ENCODE measurements at regions not wholly inside any gene's neighbourhood (a gene's known extent, or its start where the extent isn't known, plus 50 kb on each side); places are given as distances from the start of the nearest gene placed in this dataset.
A peak's percentile ranks its signal among the peaks of the same experiment; 100 is the strongest.
"Not testable (repeated sequence)": the region's sequence is repeated elsewhere in the genome, so short reads cannot be mapped to it uniquely, and the experiment has no call there.

DNA sequence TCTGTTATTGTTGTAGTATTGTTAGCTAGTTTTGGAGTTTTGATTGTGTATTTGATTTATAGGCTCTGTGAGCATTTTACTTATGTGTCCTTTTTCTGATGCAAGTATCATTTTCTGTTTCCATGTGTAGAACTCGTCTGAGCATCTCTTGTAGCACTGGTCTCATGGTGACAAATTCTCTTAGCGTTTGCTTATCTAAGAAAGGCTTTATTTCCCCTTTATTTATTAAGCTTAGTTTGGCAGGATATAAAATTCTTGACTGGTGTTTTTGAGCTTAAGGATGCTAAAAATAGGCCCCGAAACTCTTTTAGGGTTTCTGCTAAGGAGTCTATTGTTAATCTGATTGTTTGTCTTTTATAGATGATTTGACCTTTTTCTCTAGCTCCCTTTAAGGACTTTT, 57.6 kb upstream of the THUMPD2 start:
- H3K4me3 ChIP-seq (ENCODE audit: low read depth, low read length): no peak overlapping the region
- no peak for TF ChIP-seq POLR2A (IDR thresholded peaks at IDR 0.05; ENCODE audit: extremely low read depth, insufficient read length)
- no peak for DNase-seq (ENCODE audit: low read depth)

DNA sequence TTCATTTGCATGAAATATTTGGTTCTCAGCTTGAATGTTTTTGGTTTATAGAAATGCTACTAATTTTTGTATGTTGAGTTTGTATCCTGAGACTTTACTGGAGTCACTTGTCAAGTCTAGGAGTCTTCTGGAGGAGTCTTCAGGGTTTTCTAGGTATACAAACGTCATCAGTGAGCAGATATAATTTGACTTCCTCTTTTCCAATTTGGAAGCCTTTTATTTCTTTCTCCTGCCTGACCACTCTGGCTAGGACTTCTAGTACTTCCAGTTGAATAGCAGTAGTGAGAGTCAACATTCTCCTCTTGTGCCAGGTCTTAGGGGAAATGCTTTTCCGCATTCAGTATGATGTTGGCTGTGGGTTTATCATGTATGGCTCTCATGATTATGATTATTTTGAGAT, 55.4 kb upstream of the THUMPD2 start:
- DNase-seq (ENCODE audit: low read depth): peak; percentile 12
- no peak overlapping the region for H3K4me3 ChIP-seq (ENCODE audit: low read depth, low read length)
- TF ChIP-seq, protein P1, sequence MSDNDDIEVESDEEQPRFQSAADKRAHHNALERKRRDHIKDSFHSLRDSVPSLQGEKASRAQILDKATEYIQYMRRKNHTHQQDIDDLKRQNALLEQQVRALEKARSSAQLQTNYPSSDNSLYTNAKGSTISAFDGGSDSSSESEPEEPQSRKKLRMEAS (IDR thresholded peaks at IDR 0.05; ENCODE audit: low read depth, low read length): no peak
- TF ChIP-seq POLR2A (IDR thresholded peaks at IDR 0.05; ENCODE audit: extremely low read depth, insufficient read length) (no peak), MYC (IDR thresholded peaks at IDR 0.05; ENCODE audit: low read depth, low read length) (no peak)
- TF ChIP-seq, protein P2, sequence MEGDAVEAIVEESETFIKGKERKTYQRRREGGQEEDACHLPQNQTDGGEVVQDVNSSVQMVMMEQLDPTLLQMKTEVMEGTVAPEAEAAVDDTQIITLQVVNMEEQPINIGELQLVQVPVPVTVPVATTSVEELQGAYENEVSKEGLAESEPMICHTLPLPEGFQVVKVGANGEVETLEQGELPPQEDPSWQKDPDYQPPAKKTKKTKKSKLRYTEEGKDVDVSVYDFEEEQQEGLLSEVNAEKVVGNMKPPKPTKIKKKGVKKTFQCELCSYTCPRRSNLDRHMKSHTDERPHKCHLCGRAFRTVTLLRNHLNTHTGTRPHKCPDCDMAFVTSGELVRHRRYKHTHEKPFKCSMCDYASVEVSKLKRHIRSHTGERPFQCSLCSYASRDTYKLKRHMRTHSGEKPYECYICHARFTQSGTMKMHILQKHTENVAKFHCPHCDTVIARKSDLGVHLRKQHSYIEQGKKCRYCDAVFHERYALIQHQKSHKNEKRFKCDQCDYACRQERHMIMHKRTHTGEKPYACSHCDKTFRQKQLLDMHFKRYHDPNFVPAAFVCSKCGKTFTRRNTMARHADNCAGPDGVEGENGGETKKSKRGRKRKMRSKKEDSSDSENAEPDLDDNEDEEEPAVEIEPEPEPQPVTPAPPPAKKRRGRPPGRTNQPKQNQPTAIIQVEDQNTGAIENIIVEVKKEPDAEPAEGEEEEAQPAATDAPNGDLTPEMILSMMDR (IDR thresholded peaks at IDR 0.05; ENCODE audit: low read depth, low read length): no peak

DNA sequence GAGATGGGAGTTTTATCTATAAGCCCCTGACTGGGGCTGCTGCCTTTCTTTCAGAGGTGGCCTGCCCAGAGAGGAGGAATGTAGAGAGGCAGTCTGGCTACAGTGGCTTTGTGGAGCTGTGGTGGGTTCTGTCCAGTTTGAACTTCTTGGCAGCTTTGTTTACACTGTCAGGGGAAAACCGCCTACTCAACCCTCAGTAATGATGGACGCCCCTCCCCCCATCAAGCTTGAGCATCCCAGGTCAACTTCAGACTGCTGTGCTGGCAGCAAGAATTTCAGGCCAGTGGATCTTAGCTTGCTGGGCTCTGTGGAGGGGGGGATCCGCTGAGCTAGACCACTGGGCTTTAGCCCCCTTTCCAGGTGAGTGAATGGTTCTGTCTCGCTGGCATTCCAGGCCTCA, 51.6 kb upstream of the THUMPD2 start:
- not testable (repeated sequence) for DNase-seq (ENCODE audit: low read depth); H3K4me3 ChIP-seq (ENCODE audit: low read depth, low read length)

All from NB4 (cell line).